NCI-H146 (cell line): ENCODE measurements at regions not wholly inside any gene's neighbourhood (a gene's known extent, or its start where the extent isn't known, plus 50 kb on each side); places are given as distances from the start of the nearest gene placed in this dataset.

Experiments used
- DNase-seq: peaks from one replicate; lab custom pipeline; 2025; lab: John Stamatoyannopoulos, UW

DNA sequence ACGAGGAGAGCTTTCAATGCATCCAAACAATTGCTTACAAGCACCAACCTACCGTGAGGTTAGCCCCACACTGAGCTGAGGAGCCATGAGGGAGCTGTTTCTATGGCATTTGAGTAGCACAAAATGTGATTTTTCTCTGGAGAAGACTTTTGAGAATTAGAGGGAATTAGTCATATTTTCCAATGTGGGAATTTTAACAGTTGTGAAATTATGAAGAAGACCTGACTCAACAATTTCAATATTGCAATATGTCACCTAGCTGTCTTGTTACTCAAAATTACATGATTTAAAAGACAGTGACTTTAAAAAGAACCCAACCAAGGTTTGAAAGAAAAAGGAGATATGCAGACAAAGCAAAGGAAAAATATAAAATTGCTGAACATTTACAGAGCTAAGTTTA lies 62.6 kb upstream of the LY86 start:
- DNase-seq, result no peak

DNA sequence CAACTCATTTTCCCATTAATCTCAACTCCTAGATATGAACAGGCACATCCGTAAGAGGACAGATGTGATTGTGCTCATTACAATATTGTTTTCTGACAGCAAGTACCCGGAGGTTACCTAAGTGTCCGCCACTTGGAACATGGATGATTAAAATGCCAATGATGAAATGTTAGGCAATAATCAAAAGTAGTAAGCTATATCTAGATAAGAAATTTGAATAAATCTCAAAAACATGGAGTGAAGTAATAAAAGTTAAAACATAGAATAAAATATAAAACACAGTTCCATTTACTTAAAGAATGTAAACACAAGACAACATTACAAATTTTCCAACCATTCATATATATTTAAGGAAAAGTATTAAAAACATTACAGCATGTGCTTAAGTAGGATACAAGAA lies 59.2 kb upstream of the LY86 start:
- no peak for DNase-seq

DNA sequence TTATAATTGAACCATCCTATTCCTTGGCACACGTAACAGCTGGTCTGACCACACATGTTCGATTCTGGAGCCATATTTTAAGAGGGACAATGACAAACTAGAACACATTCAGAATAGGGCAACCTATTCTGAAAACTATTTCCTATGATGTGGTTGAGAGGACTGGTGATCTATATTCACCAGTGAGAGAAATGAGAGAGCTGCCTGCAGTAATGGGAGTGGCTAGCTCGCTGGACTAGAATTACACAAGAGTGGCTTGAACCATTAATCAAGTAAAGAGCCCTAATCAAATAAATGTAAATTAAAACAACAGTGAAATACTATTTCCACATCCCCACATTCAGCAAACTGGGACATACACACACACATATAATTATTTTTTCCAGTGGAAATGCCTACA lies 55.3 kb upstream of the LY86 start:
- no peak for DNase-seq

DNA sequence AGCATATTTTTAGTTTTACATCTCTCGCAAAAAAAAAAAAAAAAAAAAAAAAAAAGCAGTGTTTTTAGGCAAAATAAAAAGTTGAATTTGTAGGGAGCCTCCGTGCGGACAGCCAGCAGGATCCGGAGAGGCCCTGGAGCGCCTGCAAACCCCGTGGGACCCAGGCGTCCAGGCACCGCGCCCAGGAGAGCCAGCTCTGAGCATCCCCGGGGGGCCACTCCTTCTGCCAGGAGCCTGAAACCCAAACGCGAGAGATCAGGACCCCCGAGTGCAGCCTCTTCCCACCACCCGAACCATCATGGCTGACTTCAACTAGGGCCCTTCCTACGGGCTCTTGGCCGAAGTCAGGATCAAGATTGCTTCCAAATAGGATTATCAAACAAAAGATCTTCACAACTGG lies 54.1 kb upstream of the LY86 start:
- no peak for DNase-seq

DNA sequence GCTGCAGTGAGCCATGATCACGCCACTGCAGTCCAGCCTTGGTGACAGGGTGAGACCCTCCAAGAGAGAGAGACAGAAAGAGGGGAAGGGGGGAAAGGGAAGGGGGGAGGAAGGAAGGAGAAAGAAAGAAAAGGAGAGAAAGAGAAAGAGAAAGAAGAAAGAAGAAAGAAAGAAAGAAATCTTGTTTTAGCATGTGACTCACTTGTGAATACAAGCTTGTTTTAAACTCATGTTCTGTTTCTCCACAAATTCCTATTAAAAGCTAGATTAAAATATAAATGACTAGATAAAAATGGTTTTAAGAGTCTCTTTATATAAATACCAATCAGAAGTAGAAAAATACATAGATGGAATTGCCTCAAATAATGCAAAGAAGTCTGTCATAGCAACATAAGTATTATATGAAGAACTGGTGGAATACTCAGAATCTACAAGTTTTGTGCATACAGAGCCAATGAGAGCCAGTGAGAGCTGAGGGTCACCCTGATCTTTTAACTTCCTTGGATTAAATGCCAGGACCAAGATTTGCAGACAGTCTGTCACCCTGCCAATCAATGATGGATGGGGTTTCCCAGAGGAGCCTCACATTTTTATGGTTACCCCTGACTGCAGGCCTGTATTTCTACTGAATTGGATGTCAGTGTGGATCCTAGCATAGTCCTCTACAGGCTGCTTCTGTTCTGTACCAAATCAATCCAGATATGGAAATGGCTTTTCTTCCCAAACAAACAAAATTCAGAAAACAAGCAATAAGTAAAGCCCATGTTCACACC lies 50.8 kb upstream of the LY86 start:
- no peak for DNase-seq

DNA sequence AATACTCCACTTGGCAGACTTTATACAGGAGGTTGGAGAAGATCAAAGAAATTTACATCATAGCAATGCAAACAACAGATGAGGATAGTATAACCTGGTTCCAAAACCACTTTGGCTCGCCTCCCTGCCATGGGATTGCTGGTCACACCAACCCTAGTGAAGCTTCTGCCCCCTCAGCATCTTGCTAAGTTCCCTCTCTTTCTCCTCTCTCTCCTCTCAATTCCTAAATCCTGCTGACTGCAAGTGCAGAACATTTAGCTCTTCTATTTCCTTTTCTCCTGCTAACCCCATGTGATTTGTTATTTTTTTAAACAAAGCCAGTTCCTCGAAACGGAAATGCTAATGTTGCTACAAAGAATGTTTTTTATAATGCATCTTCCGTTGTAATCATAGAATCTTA lies 50.3 kb upstream of the LY86 start:
- no peak for DNase-seq
